Endothelial cell of umbilical vein (primary cell): ENCODE measurements at regions not wholly inside any gene's neighbourhood (a gene's known extent, or its start where the extent isn't known, plus 50 kb on each side); places are given as distances from the start of the nearest gene placed in this dataset.

Source experiments
- BruUV-seq: library from RNA; stranded (reverse); fragments of 400-500 nt; replicated peaks from 2 replicates; lab custom pipeline; 2021; lab: Mats Ljungman, UMichigan
- CTCF ChIA-PET: fragments of 300-600, 350-600 bp; sonication (Branson Sonifier 250); formaldehyde crosslinking; loops from one replicate; lab custom pipeline; 2021; ENCODE audit warnings: antibody characterized with exemption, inconsistent platforms; lab: Charles Lee
- POLR2A ChIA-PET: fragments of 300-600, 350-600 bp; sonication (Branson Sonifier 250); formaldehyde crosslinking; loops from one replicate; lab custom pipeline; 2021; ENCODE audit warnings: antibody characterized with exemption, inconsistent platforms; lab: Charles Lee
- DNase-seq: peaks from one replicate; pipeline ENCODE4 v3.0.0-alpha.2; 2011; ENCODE audit warnings: low read depth, low spot score
- FAIRE-seq: peaks from 2 replicates; lab custom pipeline; 2011; peaks lifted over from hg19 to GRCh38; lab: Jason Lieb, UNC
- H2AFZ ChIP-seq: 2 replicates; pipeline ENCODE4 v1.6.0; 2012; ENCODE audit warnings: low read depth, low read length, control low read depth, inconsistent platforms
- H3K27ac ChIP-seq: 2 replicates; pipeline ENCODE4 v1.5.1; 2011; ENCODE audit warnings: low read depth, mild to moderate bottlenecking, control low read depth, low read length, moderate library complexity; ENCODE audit not compliant: insufficient read depth
- H3K27me3 ChIP-seq, 2 experiments: 2 replicates each; pipeline versions ENCODE4 v1.6.0 to v1.6.1; 2011; ENCODE audit warnings: low read length in 2 of 2, mixed read lengths in 1 of 2; ENCODE audit not compliant: control insufficient read depth in 2 of 2, insufficient read depth in 2 of 2
- H3K36me3 ChIP-seq, 2 experiments: 2 replicates in 1 of 2; 3 replicates in 1 of 2; pipeline ENCODE4 v1.5.1; 2011; ENCODE audit warnings: low read length in 2 of 2, mild to moderate bottlenecking in 1 of 2, moderate library complexity in 1 of 2; ENCODE audit not compliant: control insufficient read depth in 2 of 2, insufficient read depth in 2 of 2; ENCODE audit errors: extremely low read depth in 1 of 2
- H3K4me1 ChIP-seq: 3 replicates; pipeline ENCODE4 v1.5.1; 2011; ENCODE audit warnings: mild to moderate bottlenecking, low read length; ENCODE audit not compliant: control insufficient read depth, insufficient read depth; ENCODE audit errors: extremely low read depth
- H3K4me2 ChIP-seq: 2 replicates; pipeline ENCODE4 v1.6.1; 2011; ENCODE audit warnings: low read length, control low read depth, mixed read lengths; ENCODE audit not compliant: insufficient read depth
- H3K4me3 ChIP-seq, 3 experiments: fragments of 200-600 bp in 1 of 3; sonication (generic), shearing (Covaris generic) in 1 of 3; replicated peaks in 1 of 3; 2 replicates each; pipeline ENCODE4 v1.5.1; 2011 to 2016; ENCODE audit warnings: control low read depth in 3 of 3, low read length in 3 of 3, mild to moderate bottlenecking in 2 of 3, inconsistent platforms in 1 of 3, low read depth in 1 of 3, moderate library complexity in 1 of 3; ENCODE audit not compliant: insufficient read depth in 1 of 3
- H3K79me2 ChIP-seq: 2 replicates; pipeline ENCODE4 v1.6.0; 2012; ENCODE audit warnings: low read length, inconsistent platforms; ENCODE audit not compliant: control insufficient read depth, insufficient read depth
- H3K9ac ChIP-seq: replicated peaks from 2 replicates; pipeline ENCODE3; 2011; ENCODE audit warnings: low read length, control low read depth; ENCODE audit not compliant: insufficient read depth; ENCODE audit errors: extremely low read depth
- H3K9me1 ChIP-seq: replicated peaks from 3 replicates; pipeline ENCODE4 v1.6.0; 2011; ENCODE audit warnings: mild to moderate bottlenecking, low read length; ENCODE audit not compliant: control insufficient read depth, insufficient read depth; ENCODE audit errors: extremely low read depth
- H3K9me3 ChIP-seq: replicated peaks from 2 replicates; pipeline ENCODE4 v1.5.1; 2012; ENCODE audit warnings: low read length, inconsistent platforms; ENCODE audit not compliant: control insufficient read depth, insufficient read depth
- H4K20me1 ChIP-seq: replicated peaks from 2 replicates; pipeline ENCODE3; 2011; ENCODE audit warnings: mild to moderate bottlenecking, low read length; ENCODE audit not compliant: control insufficient read depth, insufficient read depth; ENCODE audit errors: extremely low read depth
- EZH2 ChIP-seq: IDR thresholded peaks from 2 replicates; pipeline ENCODE4 v1.6.1; 2012; ENCODE audit warnings: borderline replicate concordance, low read depth, mild to moderate bottlenecking, moderate library complexity, low read length, inconsistent platforms; ENCODE audit not compliant: severe bottlenecking
- FOS ChIP-seq: IDR thresholded peaks from 2 replicates; pipeline ENCODE4 v1.6.1; 2011; ENCODE audit warnings: mild to moderate bottlenecking, low read length, moderate library complexity, borderline replicate concordance; ENCODE audit not compliant: insufficient read depth
- MYC ChIP-seq: IDR thresholded peaks from one replicate; pipeline ENCODE4 v1.6.1; 2011; ENCODE audit warnings: mild to moderate bottlenecking, low read depth, low read length
- POLR2A ChIP-seq: IDR thresholded peaks from 2 replicates; pipeline ENCODE4 v1.6.1; 2012; ENCODE audit warnings: low read depth, mild to moderate bottlenecking, control low read depth, low read length
- POLR2AphosphoS5 ChIP-seq: IDR thresholded peaks from 2 replicates; pipeline ENCODE4 v1.6.1; 2012; ENCODE audit warnings: low read depth, mild to moderate bottlenecking, control low read depth, low read length, moderate library complexity; ENCODE audit not compliant: insufficient read depth
- dilution Hi-C: fragments of 300-500 bp; cut with MboI; formaldehyde crosslinking; loops from one replicate; pipeline ENCODE4 v1.15.0; 2019; ENCODE audit warnings: low sequenced_read_pairs; ENCODE audit not compliant: extremely low pct_ligation_motif_present
- intact Hi-C: fragments of 100-400 bp; cut with micrococcal nuclease; formaldehyde crosslinking; loops from one replicate; pipeline ENCODE4 v1.10.0; 2022
- TF ChIP-seq, protein P1 (sequence below): IDR thresholded peaks from 2 replicates; pipeline ENCODE4 v1.6.1; 2011; ENCODE audit not compliant: insufficient read depth, insufficient read length
- TF ChIP-seq, protein P2 (sequence below), 2 donors: IDR thresholded peaks; 1 replicate in 1 of 2; 2 replicates in 1 of 2; pipeline ENCODE4 v1.5.1; 2011; ENCODE audit warnings: low read length in 2 of 2, mild to moderate bottlenecking in 2 of 2, moderate library complexity in 2 of 2, control low read depth in 1 of 2, inconsistent platforms in 1 of 2, low read depth in 1 of 2; ENCODE audit not compliant: insufficient read depth in 1 of 2; ENCODE audit errors: extremely low read depth in 1 of 2

GRCh38 chr4:123127218-123127617, 204.8 kb upstream of the NUDT6 start:
- dilution Hi-C loops (no loop called here), intact Hi-C loops (loop anchor here (1.0 to 10.0 kb wide), 9 partner anchors 269 to 1135 kb away; partner anchors contain the start of gene SPRY1)
- POLR2A ChIA-PET, result no interaction called here
- peak overlapping the region; percentile 65 for H3K27ac ChIP-seq
- peak overlapping the region; percentile 51 for H3K9ac ChIP-seq
- H3K9me3 ChIP-seq, result no peaks in the 10 kb centered on the region
- H3K27me3 ChIP-seq, result no peaks in the 10 kb centered on the region
- H3K36me3 ChIP-seq, result no peaks in the 10 kb centered on the region
- CTCF ChIA-PET, result interaction anchor here (0.6 to 3.9 kb wide), 36 partner anchors 11 to 1196 kb away, joined by 3 to 49 read pairs (median 4); partner anchors contain the start of gene SPRY1
- no peak overlapping the region for H2AFZ ChIP-seq
- H3K4me3 ChIP-seq, result no peak overlapping the region
- no peak overlapping the region for H3K4me2 ChIP-seq
- no peaks in the 10 kb centered on the region for H4K20me1 ChIP-seq
- TF ChIP-seq POLR2AphosphoS5, result no peak
- TF ChIP-seq, protein P1, sequence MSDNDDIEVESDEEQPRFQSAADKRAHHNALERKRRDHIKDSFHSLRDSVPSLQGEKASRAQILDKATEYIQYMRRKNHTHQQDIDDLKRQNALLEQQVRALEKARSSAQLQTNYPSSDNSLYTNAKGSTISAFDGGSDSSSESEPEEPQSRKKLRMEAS, result no peak
- TF ChIP-seq, protein P2, sequence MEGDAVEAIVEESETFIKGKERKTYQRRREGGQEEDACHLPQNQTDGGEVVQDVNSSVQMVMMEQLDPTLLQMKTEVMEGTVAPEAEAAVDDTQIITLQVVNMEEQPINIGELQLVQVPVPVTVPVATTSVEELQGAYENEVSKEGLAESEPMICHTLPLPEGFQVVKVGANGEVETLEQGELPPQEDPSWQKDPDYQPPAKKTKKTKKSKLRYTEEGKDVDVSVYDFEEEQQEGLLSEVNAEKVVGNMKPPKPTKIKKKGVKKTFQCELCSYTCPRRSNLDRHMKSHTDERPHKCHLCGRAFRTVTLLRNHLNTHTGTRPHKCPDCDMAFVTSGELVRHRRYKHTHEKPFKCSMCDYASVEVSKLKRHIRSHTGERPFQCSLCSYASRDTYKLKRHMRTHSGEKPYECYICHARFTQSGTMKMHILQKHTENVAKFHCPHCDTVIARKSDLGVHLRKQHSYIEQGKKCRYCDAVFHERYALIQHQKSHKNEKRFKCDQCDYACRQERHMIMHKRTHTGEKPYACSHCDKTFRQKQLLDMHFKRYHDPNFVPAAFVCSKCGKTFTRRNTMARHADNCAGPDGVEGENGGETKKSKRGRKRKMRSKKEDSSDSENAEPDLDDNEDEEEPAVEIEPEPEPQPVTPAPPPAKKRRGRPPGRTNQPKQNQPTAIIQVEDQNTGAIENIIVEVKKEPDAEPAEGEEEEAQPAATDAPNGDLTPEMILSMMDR (IDR thresholded peaks at IDR 0.05; ENCODE audit: extremely low read depth in 1 of 2, insufficient read depth in 1 of 2, low read depth in 1 of 2, low read length in 2 of 2), result no peak
- TF ChIP-seq FOS, result no peak
- TF ChIP-seq MYC, result no peak
- TF ChIP-seq POLR2A, result no peak
- no peak for TF ChIP-seq EZH2
- peaks cover 2% of the 10 kb centered on the region for H3K9me1 ChIP-seq
- FAIRE-seq, result no peak
- peaks cover 19% of the 10 kb centered on the region for H3K4me1 ChIP-seq
- BruUV-seq, result no TSS peak
- peak; percentile 67 for DNase-seq
- H3K79me2 ChIP-seq, result no peaks in the 10 kb centered on the region
